ENCODE measurements at regions not wholly inside any gene's neighbourhood (a gene's known extent, or its start where the extent isn't known, plus 50 kb on each side); places are given as distances from the start of the nearest gene placed in this dataset.

GRCh38 chr10:35950701-35951100, 308.6 kb upstream of the FZD8 start:
- peaks cover 2% of the 10 kb centered on the region; the same call in 1 of the 2 replicates for H3K27me3 ChIP-seq (ENCODE audit: control insufficient read depth, insufficient read depth, low read length)
- H3K9me3 ChIP-seq (ENCODE audit: control insufficient read depth, insufficient read depth, low read length) = no peaks in the 10 kb centered on the region
- no peak overlapping the region for H4K5ac ChIP-seq (ENCODE audit: low read depth, low read length)
- no peak overlapping the region for H2BK20ac ChIP-seq (ENCODE audit: low read depth, low read length)
- H4K20me1 ChIP-seq (ENCODE audit: insufficient read depth, low read length) = no peaks in the 10 kb centered on the region
- H2BK120ac ChIP-seq (ENCODE audit: low read depth, low read length) = no peak overlapping the region
- H3K4ac ChIP-seq (ENCODE audit: low read depth, low read length) = no peak overlapping the region
- no peak overlapping the region for H3K27ac ChIP-seq (ENCODE audit: insufficient read depth, low read length)
- H3K36me3 ChIP-seq (ENCODE audit: control insufficient read depth, insufficient read depth, low read length) = no peaks in the 10 kb centered on the region
- ChIA-PET POLR2A (ENCODE audit: unreplicated experiment) (no interaction called here), CTCF (interaction anchor here (0.7 kb wide), 1 partner anchor 10 kb away, joined by 4 read pairs; no protein-coding TSS in a partner anchor)
- no TSS peak for BruUV-seq (replicated peaks)
- no peak overlapping the region for H2AK9ac ChIP-seq (replicated peaks; ENCODE audit: low read depth, low read length, poor library complexity)
- intact Hi-C loops (cut with micrococcal nuclease) = no loop called here
- no peak overlapping the region for H3K4me2 ChIP-seq (ENCODE audit: low read depth, low read length)
- H3K14ac ChIP-seq (replicated peaks; ENCODE audit: low read depth, low read length) = no peak overlapping the region
- H3K9me1 ChIP-seq (ENCODE audit: insufficient read depth, low read length) = no peaks in the 10 kb centered on the region
- TF ChIP-seq ELK1 (IDR thresholded peaks at IDR 0.05; ENCODE audit: borderline replicate concordance, low read depth, low read length) = no peak
- TF ChIP-seq RCOR1 (IDR thresholded peaks at IDR 0.05; ENCODE audit: insufficient replicate concordance, low read length) = no peak
- no peak for TF ChIP-seq FOS (IDR thresholded peaks at IDR 0.05; ENCODE audit: low read depth, low read length)
- TF ChIP-seq CTCF (conservative IDR thresholded peaks at IDR 0.05; ENCODE audit: low read depth, low read length) = no peak
- no peak for TF ChIP-seq RFX5 (IDR thresholded peaks at IDR 0.05; ENCODE audit: low read depth, low read length)
- no peak for TF ChIP-seq MXI1 (IDR thresholded peaks at IDR 0.05; ENCODE audit: borderline replicate concordance, low read depth, low read length)
- no peak for TF ChIP-seq SMC3 (IDR thresholded peaks at IDR 0.05; ENCODE audit: low read depth, low read length)
- no peak for TF ChIP-seq NFE2L2 (IDR thresholded peaks at IDR 0.05; ENCODE audit: low read depth, low read length)
- TF ChIP-seq USF2 (IDR thresholded peaks at IDR 0.05; ENCODE audit: low read depth, low read length) = no peak
- no peak for TF ChIP-seq RAD21 (IDR thresholded peaks at IDR 0.05; ENCODE audit: low read length)
- TF ChIP-seq MAZ (IDR thresholded peaks at IDR 0.05; ENCODE audit: borderline replicate concordance, low read depth, low read length) = no peak
- TF ChIP-seq CHD1 (IDR thresholded peaks at IDR 0.05; ENCODE audit: low read depth, low read length) = no peak
- TF ChIP-seq CEBPB (IDR thresholded peaks at IDR 0.05; ENCODE audit: low read depth, low read length) = no peak
- TF ChIP-seq POLR2A (IDR thresholded peaks at IDR 0.05; ENCODE audit: low read depth, low read length) = no peak
- H3K56ac ChIP-seq (ENCODE audit: extremely low read depth, insufficient read depth, low read length) = no peak overlapping the region
- no peak for ATAC-seq (ENCODE audit: low read depth)
- H2AK5ac ChIP-seq (ENCODE audit: low read depth, low read length) = no peak overlapping the region
- no peak overlapping the region for H3K23ac ChIP-seq (ENCODE audit: low read depth, low read length)
- H3K4me1 ChIP-seq (ENCODE audit: control insufficient read depth, insufficient read depth, low read length) = no peaks in the 10 kb centered on the region
- H3K79me1 ChIP-seq (ENCODE audit: low read depth in 1 of 2, low read length in 2 of 2) = no peaks in the 10 kb centered on the region
- WGBS, 2 experiments (ENCODE audit: extremely low coverage in 2 of 2, insufficient read length in 1 of 2) = 80% methylated on average over 1 of the region's 5 CpGs; no CpG with 5 or more reads in 1 of the 2 experiments
- dilution Hi-C loops (cut with HindIII; ENCODE audit: low sequenced_read_pairs, unreplicated experiment) = no loop called here
- H2BK5ac ChIP-seq (ENCODE audit: low read depth, low read length, poor library complexity, severe bottlenecking) = no peak overlapping the region
- in situ Hi-C loops (cut with MboI; ENCODE audit: low sequenced_read_pairs) = no loop called here
- no peak overlapping the region for H4K8ac ChIP-seq (ENCODE audit: low read depth in 2 of 2, low read length in 2 of 2)
- no peak overlapping the region for H3K18ac ChIP-seq (ENCODE audit: low read depth, low read length)
- H3K4me3 ChIP-seq (ENCODE audit: insufficient read depth, low read depth, low read length) = no peak overlapping the region
- H2AFZ ChIP-seq (replicated peaks; ENCODE audit: low read length, poor library complexity) = no peak overlapping the region
- H3K9ac ChIP-seq (ENCODE audit: low read depth, low read length) = no peak overlapping the region
- DNase-seq = no peak
- no peak overlapping the region for H4K91ac ChIP-seq (ENCODE audit: insufficient read depth, low read depth, low read length)
- no peak overlapping the region for H2BK15ac ChIP-seq (ENCODE audit: low read depth, low read length)

All from IMR-90 (cell line).